Muscle of arm (tissue), 1 donor: ENCODE measurements at regions not wholly inside any gene's neighbourhood (a gene's known extent, or its start where the extent isn't known, plus 50 kb on each side); places are given as distances from the start of the nearest gene placed in this dataset.

ENCODE experiments used
- DNase-seq: peaks from one replicate; pipeline ENCODE4 v3.0.0-alpha.2; 2013

DNA sequence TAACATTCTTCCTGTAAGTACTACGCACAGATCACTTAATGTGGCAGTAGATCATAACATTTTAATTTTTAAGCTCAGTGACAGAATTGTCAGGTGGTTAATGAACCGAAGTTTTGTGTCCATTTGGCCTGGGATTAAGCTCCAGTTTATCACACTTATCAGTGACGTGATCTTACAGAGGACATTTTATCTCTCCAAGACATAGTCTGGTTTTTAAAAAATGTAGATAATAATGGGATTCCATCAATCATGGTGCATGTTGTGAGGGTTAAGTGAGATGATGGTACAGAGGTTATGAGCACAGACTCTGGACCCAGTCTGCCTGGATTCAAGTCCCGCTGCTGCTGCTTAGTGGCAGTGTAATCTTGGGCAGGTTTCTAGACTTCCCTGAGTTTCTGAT, 66.0 kb upstream of the ZFAND5 start:
- no peak for DNase-seq

DNA sequence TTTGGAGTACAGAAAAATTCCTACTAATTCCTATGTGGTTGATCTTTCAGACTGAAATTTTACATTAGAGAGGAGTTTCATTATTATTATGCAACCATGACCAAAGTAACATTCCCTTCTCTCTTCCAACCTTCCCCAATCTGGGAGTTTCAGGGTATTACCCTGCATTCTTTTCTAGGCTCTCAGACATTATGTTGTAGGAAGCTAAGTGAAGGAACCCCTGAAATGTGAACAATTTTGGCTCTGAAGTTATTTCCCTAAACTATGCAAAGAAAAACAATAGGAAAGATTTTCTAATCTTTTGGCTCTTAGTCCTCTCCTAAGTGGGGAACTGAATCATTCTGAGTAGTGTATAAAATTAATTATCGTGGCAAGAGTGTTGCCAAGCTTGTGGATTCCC, 63.3 kb upstream of the ZFAND5 start:
- no peak for DNase-seq

DNA sequence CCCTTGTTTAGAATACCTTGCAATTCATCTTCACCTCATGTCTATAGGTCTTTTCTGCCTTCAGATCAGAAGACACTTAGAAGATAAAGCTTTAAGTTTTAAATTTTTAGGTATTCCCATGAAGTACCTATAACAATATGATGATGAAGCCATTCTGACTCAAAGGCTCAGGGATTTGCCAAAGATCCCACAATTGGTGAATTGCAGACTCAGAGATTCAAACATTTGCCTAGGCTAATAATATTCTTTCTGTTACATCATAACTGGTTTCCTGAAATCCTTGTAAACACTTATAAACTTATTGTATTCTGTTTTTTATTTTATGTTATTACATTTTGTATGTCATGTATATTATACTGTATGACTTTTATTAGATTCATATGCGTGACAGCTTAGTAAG, 62.8 kb upstream of the ZFAND5 start:
- no peak for DNase-seq

DNA sequence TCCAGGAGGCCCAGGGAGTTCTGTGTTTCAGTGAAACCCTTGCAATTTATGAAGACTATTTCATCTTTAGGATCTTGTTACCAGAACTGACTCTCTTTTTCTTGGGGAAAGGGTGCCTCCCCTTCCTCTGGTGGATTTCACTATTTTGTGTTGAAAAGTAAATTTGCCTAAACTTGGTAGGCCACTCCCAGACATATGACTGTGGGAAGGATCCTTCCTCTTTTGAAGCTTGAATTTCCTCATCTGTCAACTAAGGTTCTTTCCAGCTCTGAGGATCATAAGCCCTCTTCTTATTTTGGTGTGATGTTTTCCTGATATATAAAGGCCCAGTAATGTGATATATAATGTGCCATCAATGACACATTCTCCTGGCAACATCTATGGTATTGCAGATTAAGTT, 59.1 kb upstream of the ZFAND5 start:
- no peak for DNase-seq

DNA sequence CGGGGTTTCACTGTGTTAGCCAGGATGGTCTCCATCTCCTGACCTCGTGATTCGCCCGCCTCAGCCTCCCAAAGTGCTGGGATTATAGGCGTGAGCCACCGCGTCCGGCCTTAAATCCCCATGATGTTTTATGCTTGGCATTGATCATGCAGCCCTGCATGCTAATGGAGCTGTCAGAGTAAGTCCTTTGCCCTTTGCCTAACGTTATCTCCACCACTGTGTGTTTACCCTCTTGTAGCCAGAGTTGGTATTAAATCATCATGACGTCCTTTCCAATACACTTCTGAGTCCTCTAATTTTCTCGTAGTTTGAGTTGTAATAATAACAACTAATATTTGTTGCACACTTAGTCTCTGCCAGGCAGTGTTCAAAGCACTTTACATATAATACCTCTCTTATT, 57.2 kb upstream of the ZFAND5 start:
- no peak for DNase-seq

DNA sequence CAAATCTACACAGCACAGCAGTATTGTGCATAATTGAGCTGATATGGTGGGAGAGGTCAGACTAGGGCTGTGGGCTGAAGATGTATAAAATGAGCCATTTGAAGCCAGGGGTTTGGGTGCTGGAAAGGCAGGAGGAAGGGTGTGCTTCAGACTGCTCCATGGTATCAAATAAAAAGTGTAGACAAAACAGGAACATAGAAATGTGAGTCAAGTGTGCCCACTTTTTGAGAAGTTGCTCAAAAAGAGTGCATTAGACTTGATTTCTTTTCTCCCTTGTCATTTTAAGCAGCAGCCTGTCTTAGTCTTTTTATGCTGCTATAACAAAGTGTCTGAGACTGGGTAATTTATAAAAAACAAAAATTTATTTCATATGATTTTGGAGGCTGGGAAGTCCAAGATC, 55.8 kb upstream of the ZFAND5 start:
- no peak for DNase-seq

DNA sequence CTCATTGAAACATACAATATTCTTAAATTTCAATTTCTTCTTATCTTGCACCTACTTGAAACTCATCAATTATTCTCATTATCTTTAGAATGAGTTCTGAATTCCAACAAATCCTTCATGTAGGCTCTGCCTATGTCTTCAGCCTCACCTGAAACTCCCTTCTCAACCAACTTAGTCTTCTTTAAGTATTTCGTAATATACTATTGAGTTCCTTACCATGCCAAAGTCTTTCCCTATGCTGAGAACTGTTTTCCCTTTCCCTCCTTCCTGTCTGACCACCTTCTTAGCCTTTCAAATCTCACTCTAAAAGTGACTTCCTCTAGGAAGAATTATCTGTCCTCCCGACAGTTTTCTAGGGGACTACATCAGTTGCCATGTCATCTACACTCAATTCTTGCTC, 50.9 kb upstream of the ZFAND5 start:
- DNase-seq: no peak

DNA sequence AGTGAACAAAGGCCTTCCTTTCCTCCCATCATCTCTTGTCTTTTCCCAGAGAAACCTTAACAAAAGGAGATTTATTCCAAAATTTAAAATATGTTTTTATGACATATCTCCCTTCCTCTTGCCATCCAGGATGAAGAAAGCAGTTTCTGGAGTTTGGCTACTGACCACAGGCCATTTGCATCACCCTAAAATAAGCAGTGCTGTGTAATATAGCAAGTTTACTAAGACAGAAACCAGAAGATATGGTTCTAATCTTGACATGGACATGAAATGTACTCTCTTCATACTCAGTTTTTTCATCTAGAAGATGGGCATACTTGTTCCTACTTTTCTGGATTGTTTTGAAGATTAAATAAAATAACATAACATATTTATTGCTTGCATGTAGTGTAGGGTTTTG, 50.2 kb upstream of the ZFAND5 start:
- DNase-seq: no peak
